Keratinocyte (primary cell): ENCODE measurements at regions not wholly inside any gene's neighbourhood (a gene's known extent, or its start where the extent isn't known, plus 50 kb on each side); places are given as distances from the start of the nearest gene placed in this dataset.
"Not testable (repeated sequence)": the region's sequence is repeated elsewhere in the genome, so short reads cannot be mapped to it uniquely, and the experiment has no call there.

Source experiments
- DNase-seq: peaks from one replicate; pipeline ENCODE4 v3.0.0-alpha.2; 2011; ENCODE audit warnings: low read depth, missing footprints, low spot score
- FAIRE-seq: peaks from 2 replicates; lab custom pipeline; 2011; peaks lifted over from hg19 to GRCh38; lab: Jason Lieb, UNC
- H2AFZ ChIP-seq: 2 replicates; pipeline ENCODE4 v1.6.0; 2012; ENCODE audit warnings: low read length, control low read depth, inconsistent platforms; ENCODE audit not compliant: control insufficient read depth
- H3K27ac ChIP-seq: 2 replicates; pipeline ENCODE4 v1.5.1; 2011; ENCODE audit warnings: low read length; ENCODE audit not compliant: control insufficient read depth, insufficient read depth
- H3K27me3 ChIP-seq: 3 replicates; pipeline ENCODE4 v1.6.0; 2011; ENCODE audit warnings: low read length; ENCODE audit not compliant: control insufficient read depth, insufficient read depth; ENCODE audit errors: extremely low read depth
- H3K36me3 ChIP-seq, 2 experiments: 2 replicates in 1 of 2; 3 replicates in 1 of 2; pipeline ENCODE4 v1.5.1; 2011; ENCODE audit warnings: low read length in 2 of 2, mild to moderate bottlenecking in 1 of 2; ENCODE audit not compliant: control insufficient read depth in 2 of 2, insufficient read depth in 2 of 2; ENCODE audit errors: extremely low read depth in 1 of 2
- H3K4me1 ChIP-seq: 3 replicates; pipeline ENCODE4 v1.5.1; 2011; ENCODE audit warnings: low read length; ENCODE audit not compliant: control insufficient read depth, insufficient read depth; ENCODE audit errors: extremely low read depth
- H3K4me2 ChIP-seq: 3 replicates; pipeline ENCODE4 v1.6.0; 2011; ENCODE audit warnings: low read depth, low read length; ENCODE audit not compliant: control insufficient read depth, insufficient read depth; ENCODE audit errors: extremely low read depth
- H3K4me3 ChIP-seq, 3 experiments: fragments of 200-600 bp in 1 of 3; sonication (generic) in 1 of 3; 2 replicates in 2 of 3; 3 replicates in 1 of 3; pipeline ENCODE4 v1.5.1; 2011 to 2016; ENCODE audit warnings: low read length in 3 of 3, mild to moderate bottlenecking in 3 of 3, control low read depth in 2 of 3, inconsistent platforms in 1 of 3, low read depth in 1 of 3, mixed read lengths in 1 of 3, mixed run types in 1 of 3, moderate library complexity in 1 of 3; ENCODE audit not compliant: control insufficient read depth in 2 of 3, insufficient read depth in 2 of 3; ENCODE audit errors: extremely low read depth in 1 of 3
- H3K79me2 ChIP-seq: 2 replicates; pipeline ENCODE4 v1.6.0; 2012; ENCODE audit warnings: low read length; ENCODE audit not compliant: control insufficient read depth, insufficient read depth
- H3K9ac ChIP-seq: 3 replicates; pipeline ENCODE4 v1.6.0; 2011; ENCODE audit warnings: low read length; ENCODE audit not compliant: control insufficient read depth, insufficient read depth; ENCODE audit errors: extremely low read depth
- H3K9me1 ChIP-seq: 3 replicates; pipeline ENCODE4 v1.6.0; 2011; ENCODE audit warnings: low read length; ENCODE audit not compliant: control insufficient read depth, insufficient read depth; ENCODE audit errors: extremely low read depth
- H3K9me3 ChIP-seq: 2 replicates; pipeline ENCODE4 v1.5.1; 2012; ENCODE audit warnings: low read depth, low read length; ENCODE audit not compliant: control insufficient read depth
- H4K20me1 ChIP-seq: 3 replicates; pipeline ENCODE4 v1.6.0; 2011; ENCODE audit warnings: low read length; ENCODE audit not compliant: control insufficient read depth, insufficient read depth; ENCODE audit errors: extremely low read depth
- EZH2 ChIP-seq: IDR thresholded peaks from one replicate; pipeline ENCODE4 v1.6.1; 2012; ENCODE audit warnings: inconsistent platforms, mild to moderate bottlenecking, low read length, moderate library complexity
- dilution Hi-C: fragments of 300-500 bp; cut with MboI; formaldehyde crosslinking; loops from one replicate; pipeline ENCODE4 v1.7.0; 2020; ENCODE audit warnings: low sequenced_read_pairs; ENCODE audit not compliant: extremely low pct_ligation_motif_present
- TF ChIP-seq, protein P1 (sequence below), 3 experiments: IDR thresholded peaks in 1 of 3; conservative IDR thresholded peaks in 1 of 3; optimal IDR thresholded peaks in 1 of 3; 2 replicates in 2 of 3; 3 replicates in 1 of 3; pipeline versions ENCODE3 to v1.5.1; 2011; ENCODE audit warnings: low read length in 3 of 3, mild to moderate bottlenecking in 3 of 3, moderate library complexity in 2 of 3, control low read depth in 1 of 3, inconsistent platforms in 1 of 3; ENCODE audit not compliant: insufficient read depth in 2 of 3; ENCODE audit errors: extremely low read depth in 1 of 3

- Histone ChIP-seq H3K27ac (no peak overlapping the region), H3K79me2 (no peaks in the 10 kb centered on the region), H3K9me3 (peaks cover 2% of the 10 kb centered on the region), H2AFZ (no peak overlapping the region), H3K27me3 (no peaks in the 10 kb centered on the region), H3K36me3 (no peaks in the 10 kb centered on the region), H3K4me2 (no peak overlapping the region), H3K9ac (no peak overlapping the region), H3K4me1 (no peaks in the 10 kb centered on the region), H3K4me3 (no peak overlapping the region), H3K9me1 (no peaks in the 10 kb centered on the region), H4K20me1 (no peaks in the 10 kb centered on the region)
- DNase-seq: no peak
- dilution Hi-C loops: no loop called here
- TF ChIP-seq, protein P1, sequence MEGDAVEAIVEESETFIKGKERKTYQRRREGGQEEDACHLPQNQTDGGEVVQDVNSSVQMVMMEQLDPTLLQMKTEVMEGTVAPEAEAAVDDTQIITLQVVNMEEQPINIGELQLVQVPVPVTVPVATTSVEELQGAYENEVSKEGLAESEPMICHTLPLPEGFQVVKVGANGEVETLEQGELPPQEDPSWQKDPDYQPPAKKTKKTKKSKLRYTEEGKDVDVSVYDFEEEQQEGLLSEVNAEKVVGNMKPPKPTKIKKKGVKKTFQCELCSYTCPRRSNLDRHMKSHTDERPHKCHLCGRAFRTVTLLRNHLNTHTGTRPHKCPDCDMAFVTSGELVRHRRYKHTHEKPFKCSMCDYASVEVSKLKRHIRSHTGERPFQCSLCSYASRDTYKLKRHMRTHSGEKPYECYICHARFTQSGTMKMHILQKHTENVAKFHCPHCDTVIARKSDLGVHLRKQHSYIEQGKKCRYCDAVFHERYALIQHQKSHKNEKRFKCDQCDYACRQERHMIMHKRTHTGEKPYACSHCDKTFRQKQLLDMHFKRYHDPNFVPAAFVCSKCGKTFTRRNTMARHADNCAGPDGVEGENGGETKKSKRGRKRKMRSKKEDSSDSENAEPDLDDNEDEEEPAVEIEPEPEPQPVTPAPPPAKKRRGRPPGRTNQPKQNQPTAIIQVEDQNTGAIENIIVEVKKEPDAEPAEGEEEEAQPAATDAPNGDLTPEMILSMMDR (optimal IDR thresholded peaks at IDR 0.05 in 1 of 3, IDR thresholded peaks at IDR 0.05 in 1 of 3, conservative IDR thresholded peaks at IDR 0.05 in 1 of 3; ENCODE audit: extremely low read depth in 1 of 3, insufficient read depth in 2 of 3, low read length in 3 of 3): no peak
- no peak for TF ChIP-seq EZH2
- FAIRE-seq: no peak
These were observed 316.4 kb upstream of the RNF32 start for GRCh38 chr7:156324201-156324600.

DNA sequence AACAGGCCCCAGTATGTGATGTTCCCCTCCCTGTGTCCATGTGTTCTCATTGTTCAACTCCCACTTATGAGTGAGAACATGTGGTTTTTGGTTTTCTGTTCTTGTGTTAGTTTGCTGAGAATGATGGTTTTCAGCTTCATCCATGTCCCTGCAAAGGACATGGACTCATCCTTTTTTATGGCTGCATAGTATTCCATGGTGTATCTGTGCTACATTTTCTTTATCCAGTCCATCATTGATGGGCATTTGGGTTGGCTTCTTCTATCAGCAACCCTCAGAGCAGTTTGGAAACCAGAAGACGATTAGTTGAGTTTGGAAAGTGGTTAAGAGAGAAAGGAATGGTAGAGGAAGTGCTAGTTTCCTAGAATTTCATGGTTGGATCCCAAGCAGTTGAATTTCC, 319.1 kb upstream of the RNF32 start:
- DNase-seq, H3K36me3 ChIP-seq, H4K20me1 ChIP-seq, H3K79me2 ChIP-seq, dilution Hi-C loops, FAIRE-seq, H3K9ac ChIP-seq, H3K27ac ChIP-seq, H3K4me3 ChIP-seq, H3K4me2 ChIP-seq, H3K9me3 ChIP-seq, H2AFZ ChIP-seq, H3K9me1 ChIP-seq, H3K4me1 ChIP-seq, H3K27me3 ChIP-seq: not testable (repeated sequence)

- no peaks in the 10 kb centered on the region for H3K27me3 ChIP-seq
- H3K36me3 ChIP-seq: no peaks in the 10 kb centered on the region
- FAIRE-seq: no peak
- H3K4me2 ChIP-seq: no peak overlapping the region
- H3K9me3 ChIP-seq: peaks cover 3% of the 10 kb centered on the region
- no peak overlapping the region for H3K9ac ChIP-seq
- dilution Hi-C loops: no loop called here
- no peaks in the 10 kb centered on the region for H4K20me1 ChIP-seq
- no peaks in the 10 kb centered on the region for H3K4me1 ChIP-seq
- H3K4me3 ChIP-seq: no peak overlapping the region
- H2AFZ ChIP-seq: no peak overlapping the region
- TF ChIP-seq, protein P1 (optimal IDR thresholded peaks at IDR 0.05 in 1 of 3, IDR thresholded peaks at IDR 0.05 in 1 of 3, conservative IDR thresholded peaks at IDR 0.05 in 1 of 3; ENCODE audit: extremely low read depth in 1 of 3, insufficient read depth in 2 of 3, low read length in 3 of 3): no peak
- no peak for TF ChIP-seq EZH2
- H3K9me1 ChIP-seq: no peaks in the 10 kb centered on the region
- DNase-seq: no peak
- no peaks in the 10 kb centered on the region for H3K79me2 ChIP-seq
- H3K27ac ChIP-seq: no peak overlapping the region
These were observed 321.6 kb upstream of the RNF32 start for GRCh38 chr7:156318926-156319325.
